ENCODE measurements at regions not wholly inside any gene's neighbourhood (a gene's known extent, or its start where the extent isn't known, plus 50 kb on each side); places are given as distances from the start of the nearest gene placed in this dataset.
"Not testable (repeated sequence)": the region's sequence is repeated elsewhere in the genome, so short reads cannot be mapped to it uniquely, and the experiment has no call there.

DNA sequence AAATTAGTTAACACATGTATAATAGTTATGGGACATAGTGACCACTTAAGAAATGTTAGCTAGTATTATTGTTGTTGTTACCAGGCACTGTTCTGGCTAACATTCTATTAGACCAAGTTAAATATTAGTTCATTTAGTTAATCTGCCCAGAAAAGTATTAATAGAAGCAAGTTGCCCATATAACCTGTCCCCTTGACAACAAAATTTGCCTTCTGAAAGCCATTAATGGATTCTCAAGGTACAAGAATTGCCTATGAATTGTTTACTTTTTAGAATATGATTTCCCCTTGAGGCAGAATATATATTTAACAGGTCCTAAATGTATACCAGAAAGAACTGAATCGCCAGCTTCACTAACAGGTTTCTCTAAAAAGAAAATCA, 167.3 kb upstream of the TMCC3 start:
- BruUV-seq (replicated peaks): no TSS peak
- in situ Hi-C loops (cut with HindIII; ENCODE audit: low pct_unique_long_range_greater_than_20kb, low sequenced_read_pairs): no loop called here

DNA sequence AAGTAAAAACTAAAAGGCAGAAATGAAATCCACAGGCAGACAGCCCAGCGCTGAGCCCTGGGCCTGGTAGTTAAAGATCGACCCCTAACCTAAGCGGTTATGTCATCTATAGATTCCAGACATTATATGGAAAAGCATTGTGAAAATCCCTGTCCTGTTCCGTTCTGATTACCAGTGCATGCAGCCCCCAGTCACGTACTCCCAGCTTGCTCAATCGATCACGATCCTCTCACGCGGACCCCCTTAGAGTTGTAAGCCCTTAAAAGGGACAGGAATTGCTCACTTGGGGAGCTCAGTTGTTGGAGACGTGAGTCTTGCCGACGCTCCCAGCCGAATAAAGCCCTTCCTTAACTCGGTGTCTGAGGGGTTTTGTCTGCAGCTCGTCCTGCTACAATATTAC, 166.8 kb upstream of the TMCC3 start:
- H3K27ac ChIP-seq (ENCODE audit: low read length); BruUV-seq (replicated peaks); H3K4me1 ChIP-seq (ENCODE audit: control insufficient read depth, insufficient read depth, low read length); ATAC-seq; CTCF ChIA-PET; DNase-seq (ENCODE audit: low read depth, low spot score); H3K36me3 ChIP-seq (ENCODE audit: control insufficient read depth, insufficient read depth, low read length); H3K27me3 ChIP-seq (ENCODE audit: control insufficient read depth, insufficient read depth, low read length); in situ Hi-C loops (cut with HindIII; ENCODE audit: low pct_unique_long_range_greater_than_20kb, low sequenced_read_pairs); intact Hi-C loops (cut with micrococcal nuclease; ENCODE audit: unreplicated experiment); POLR2A ChIA-PET; H3K4me3 ChIP-seq (ENCODE audit: low read depth in 2 of 2, low read length in 2 of 2): not testable (repeated sequence)
- H3K9me3 ChIP-seq (ENCODE audit: control insufficient read depth, insufficient read depth, low read depth, low read length): peaks cover 19% of the 10 kb centered on the region; the same call in 1 of the 2 replicates

More for the DNA sequence above, 167.3 kb upstream of the TMCC3 start:
- ChIA-PET CTCF (no interaction called here), POLR2A (no interaction called here)
- DNase-seq (ENCODE audit: low read depth, low spot score) (no peak), ATAC-seq (no peak)
- intact Hi-C loops (cut with micrococcal nuclease; ENCODE audit: unreplicated experiment): no loop called here
- Histone ChIP-seq H3K9me3 (ENCODE audit: control insufficient read depth, insufficient read depth, low read depth, low read length) (peaks cover 15% of the 10 kb centered on the region; the same call in 1 of the 2 replicates), H3K27ac (ENCODE audit: low read length) (no peak overlapping the region), H3K4me1 (ENCODE audit: control insufficient read depth, insufficient read depth, low read length) (no peaks in the 10 kb centered on the region), H3K27me3 (ENCODE audit: control insufficient read depth, insufficient read depth, low read length) (no peaks in the 10 kb centered on the region), H3K4me3 (ENCODE audit: low read depth in 2 of 2, low read length in 2 of 2) (no peak overlapping the region), H3K36me3 (ENCODE audit: control insufficient read depth, insufficient read depth, low read length) (no peaks in the 10 kb centered on the region)
- TF ChIP-seq, protein P1, sequence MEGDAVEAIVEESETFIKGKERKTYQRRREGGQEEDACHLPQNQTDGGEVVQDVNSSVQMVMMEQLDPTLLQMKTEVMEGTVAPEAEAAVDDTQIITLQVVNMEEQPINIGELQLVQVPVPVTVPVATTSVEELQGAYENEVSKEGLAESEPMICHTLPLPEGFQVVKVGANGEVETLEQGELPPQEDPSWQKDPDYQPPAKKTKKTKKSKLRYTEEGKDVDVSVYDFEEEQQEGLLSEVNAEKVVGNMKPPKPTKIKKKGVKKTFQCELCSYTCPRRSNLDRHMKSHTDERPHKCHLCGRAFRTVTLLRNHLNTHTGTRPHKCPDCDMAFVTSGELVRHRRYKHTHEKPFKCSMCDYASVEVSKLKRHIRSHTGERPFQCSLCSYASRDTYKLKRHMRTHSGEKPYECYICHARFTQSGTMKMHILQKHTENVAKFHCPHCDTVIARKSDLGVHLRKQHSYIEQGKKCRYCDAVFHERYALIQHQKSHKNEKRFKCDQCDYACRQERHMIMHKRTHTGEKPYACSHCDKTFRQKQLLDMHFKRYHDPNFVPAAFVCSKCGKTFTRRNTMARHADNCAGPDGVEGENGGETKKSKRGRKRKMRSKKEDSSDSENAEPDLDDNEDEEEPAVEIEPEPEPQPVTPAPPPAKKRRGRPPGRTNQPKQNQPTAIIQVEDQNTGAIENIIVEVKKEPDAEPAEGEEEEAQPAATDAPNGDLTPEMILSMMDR (IDR thresholded peaks at IDR 0.05): no peak
- TF ChIP-seq, protein P2, sequence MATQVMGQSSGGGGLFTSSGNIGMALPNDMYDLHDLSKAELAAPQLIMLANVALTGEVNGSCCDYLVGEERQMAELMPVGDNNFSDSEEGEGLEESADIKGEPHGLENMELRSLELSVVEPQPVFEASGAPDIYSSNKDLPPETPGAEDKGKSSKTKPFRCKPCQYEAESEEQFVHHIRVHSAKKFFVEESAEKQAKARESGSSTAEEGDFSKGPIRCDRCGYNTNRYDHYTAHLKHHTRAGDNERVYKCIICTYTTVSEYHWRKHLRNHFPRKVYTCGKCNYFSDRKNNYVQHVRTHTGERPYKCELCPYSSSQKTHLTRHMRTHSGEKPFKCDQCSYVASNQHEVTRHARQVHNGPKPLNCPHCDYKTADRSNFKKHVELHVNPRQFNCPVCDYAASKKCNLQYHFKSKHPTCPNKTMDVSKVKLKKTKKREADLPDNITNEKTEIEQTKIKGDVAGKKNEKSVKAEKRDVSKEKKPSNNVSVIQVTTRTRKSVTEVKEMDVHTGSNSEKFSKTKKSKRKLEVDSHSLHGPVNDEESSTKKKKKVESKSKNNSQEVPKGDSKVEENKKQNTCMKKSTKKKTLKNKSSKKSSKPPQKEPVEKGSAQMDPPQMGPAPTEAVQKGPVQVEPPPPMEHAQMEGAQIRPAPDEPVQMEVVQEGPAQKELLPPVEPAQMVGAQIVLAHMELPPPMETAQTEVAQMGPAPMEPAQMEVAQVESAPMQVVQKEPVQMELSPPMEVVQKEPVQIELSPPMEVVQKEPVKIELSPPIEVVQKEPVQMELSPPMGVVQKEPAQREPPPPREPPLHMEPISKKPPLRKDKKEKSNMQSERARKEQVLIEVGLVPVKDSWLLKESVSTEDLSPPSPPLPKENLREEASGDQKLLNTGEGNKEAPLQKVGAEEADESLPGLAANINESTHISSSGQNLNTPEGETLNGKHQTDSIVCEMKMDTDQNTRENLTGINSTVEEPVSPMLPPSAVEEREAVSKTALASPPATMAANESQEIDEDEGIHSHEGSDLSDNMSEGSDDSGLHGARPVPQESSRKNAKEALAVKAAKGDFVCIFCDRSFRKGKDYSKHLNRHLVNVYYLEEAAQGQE (IDR thresholded peaks at IDR 0.05; ENCODE audit: insufficient read depth in 1 of 2, low read depth in 2 of 2, low read length in 1 of 2): no peak
- no peak for TF ChIP-seq TCF7L2 (IDR thresholded peaks at IDR 0.05; ENCODE audit: low read depth, low read length)
- no peak for TF ChIP-seq POLR2AphosphoS5 (IDR thresholded peaks at IDR 0.05; ENCODE audit: low read depth, low read length)
- TF ChIP-seq SIN3A (IDR thresholded peaks at IDR 0.05; ENCODE audit: borderline replicate concordance, insufficient read depth, low read depth, low read length): no peak

DNA sequence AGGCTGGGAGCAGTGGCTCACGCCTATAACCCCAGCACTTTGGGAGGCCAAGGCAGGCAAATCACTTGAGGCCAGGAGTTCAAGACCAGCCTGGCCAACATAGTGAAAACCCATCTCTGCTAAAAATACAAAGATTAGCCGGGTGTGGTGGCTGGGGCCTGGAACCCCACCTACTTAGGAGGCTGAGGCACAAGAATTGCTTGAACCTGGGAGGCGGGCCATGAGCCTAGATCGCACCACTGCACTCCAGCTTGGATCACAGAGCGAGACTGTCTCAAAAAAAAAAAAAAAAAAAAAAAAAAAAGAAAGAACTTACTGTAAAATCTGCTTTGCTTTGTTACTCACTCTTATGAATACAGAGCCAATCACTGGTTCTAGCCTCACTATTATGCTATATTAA, 166.4 kb upstream of the TMCC3 start:
- H3K36me3 ChIP-seq (ENCODE audit: control insufficient read depth, insufficient read depth, low read length); H3K27me3 ChIP-seq (ENCODE audit: control insufficient read depth, insufficient read depth, low read length); BruUV-seq (replicated peaks); POLR2A ChIA-PET; DNase-seq (ENCODE audit: low read depth, low spot score); CTCF ChIA-PET; intact Hi-C loops (cut with micrococcal nuclease; ENCODE audit: unreplicated experiment); H3K4me3 ChIP-seq (ENCODE audit: low read depth in 2 of 2, low read length in 2 of 2); in situ Hi-C loops (cut with HindIII; ENCODE audit: low pct_unique_long_range_greater_than_20kb, low sequenced_read_pairs); H3K27ac ChIP-seq (ENCODE audit: low read length); ATAC-seq; H3K4me1 ChIP-seq (ENCODE audit: control insufficient read depth, insufficient read depth, low read length): not testable (repeated sequence)
- H3K9me3 ChIP-seq (ENCODE audit: control insufficient read depth, insufficient read depth, low read depth, low read length): peaks cover 19% of the 10 kb centered on the region; the same call in 1 of the 2 replicates

Data from Panc1 (cell line).